ENCODE measurements at regions not wholly inside any gene's neighbourhood (a gene's known extent, or its start where the extent isn't known, plus 50 kb on each side); places are given as distances from the start of the nearest gene placed in this dataset.

DNA sequence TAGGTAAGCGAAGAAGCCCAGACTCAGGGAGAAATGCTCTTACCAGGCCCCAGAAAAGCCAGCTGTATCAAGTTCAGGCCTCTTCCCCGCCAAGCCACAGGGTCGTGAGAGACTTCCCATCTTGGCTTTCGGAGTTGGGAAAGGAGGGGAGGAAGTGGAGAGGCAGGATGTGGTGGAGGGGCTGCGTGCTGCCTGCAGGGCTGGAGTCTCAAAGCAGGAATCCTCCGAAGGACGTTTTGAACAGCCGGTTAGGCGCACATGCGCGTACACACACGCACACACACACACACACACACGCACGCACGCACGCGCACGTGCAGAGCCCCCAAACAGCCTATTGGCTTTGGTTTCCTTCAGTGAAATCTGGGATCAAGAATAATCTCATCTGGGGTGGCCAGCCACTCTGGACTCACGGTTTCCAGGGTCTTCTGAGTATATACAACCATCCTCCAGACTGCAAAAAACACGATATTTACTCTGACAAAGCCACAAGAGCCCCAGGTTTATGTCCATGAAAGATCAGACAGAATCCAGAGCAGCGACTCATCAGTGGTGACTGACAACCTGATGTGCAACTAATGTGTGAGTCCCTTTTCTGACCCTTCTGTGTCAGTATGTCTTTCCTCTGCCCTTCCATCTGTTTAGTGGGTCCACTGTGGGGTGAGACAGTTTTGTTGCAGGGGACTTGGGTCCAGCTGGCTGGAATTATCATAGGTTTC, 115.0 kb upstream of the ZNF438 start:
- DNase-seq, result peak; percentile 44 to 63 (median 57)

DNA sequence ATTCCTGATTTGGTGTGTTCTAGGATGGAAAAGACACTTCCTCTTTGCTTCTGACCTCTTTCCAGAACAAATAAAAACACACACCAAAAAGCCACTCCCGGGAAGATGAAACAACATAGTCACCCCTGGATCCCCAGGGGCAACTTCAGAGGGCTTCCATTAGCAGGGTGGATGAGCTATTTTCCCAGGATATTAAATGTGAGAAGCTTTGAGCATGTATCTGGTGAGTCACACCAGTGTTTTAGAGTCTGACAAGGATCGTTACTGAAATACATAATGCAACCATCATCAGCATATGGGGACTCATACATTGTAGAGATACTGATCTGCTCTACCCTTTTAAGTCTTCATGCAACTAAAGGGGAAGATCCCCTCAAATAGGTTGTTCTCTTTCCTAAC, 115.5 kb upstream of the ZNF438 start:
- DNase-seq, result peak in 1 of 4 experiments; percentile 4

DNA sequence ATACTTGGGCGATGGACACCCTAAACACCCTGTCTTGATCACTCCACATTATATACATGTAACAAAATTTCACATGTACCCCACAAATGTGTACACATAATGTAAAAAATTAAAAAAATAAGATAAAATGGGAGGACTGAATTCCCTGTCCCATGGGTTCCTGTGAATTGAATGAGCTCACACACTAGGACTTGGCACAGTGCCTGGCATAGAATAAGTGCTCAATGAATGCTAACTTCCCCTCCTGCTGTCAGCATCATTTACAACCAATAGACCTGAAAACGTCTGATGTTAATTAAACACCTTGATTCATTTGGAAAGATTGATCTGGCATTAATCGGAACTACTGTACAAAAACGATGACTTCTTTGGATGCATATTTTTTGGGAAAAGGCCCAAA, 117.3 kb upstream of the ZNF438 start:
- peak; percentile 17 to 53 (median 30) for DNase-seq

DNA sequence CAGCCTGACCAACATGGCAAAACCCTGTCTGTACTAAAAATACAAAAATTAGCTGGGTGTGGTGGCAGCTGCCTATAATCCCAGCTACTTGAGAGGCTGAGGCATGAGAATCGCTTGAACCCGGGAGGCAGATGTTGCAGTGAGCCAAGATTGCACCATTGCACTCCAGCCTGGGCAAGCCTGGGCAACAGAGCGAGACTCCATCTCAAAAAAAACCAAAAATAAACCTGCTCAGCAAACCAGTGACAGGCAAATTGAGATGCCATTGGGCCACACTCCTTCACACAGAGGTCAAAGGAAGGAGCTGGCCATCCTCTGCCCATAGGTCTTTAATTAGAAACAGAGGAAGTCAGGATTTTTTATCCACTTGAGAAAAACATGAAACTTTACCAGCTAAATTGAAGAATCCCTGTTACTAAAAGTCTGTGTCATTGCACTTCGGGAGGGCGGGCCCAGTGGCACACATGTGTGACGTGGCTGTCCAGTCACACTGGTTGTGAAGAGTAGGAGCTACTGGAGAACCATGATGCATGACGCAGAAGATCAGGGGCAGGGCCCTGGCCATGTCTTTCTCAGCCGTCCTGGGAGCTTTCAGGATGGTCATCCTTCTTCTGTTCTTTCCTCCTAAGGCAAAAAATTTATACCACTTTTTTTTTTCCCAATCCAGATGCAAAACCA, 118.3 kb upstream of the ZNF438 start:
- DNase-seq, result peak in 2 of 4 experiments; percentile 7 to 23

DNA sequence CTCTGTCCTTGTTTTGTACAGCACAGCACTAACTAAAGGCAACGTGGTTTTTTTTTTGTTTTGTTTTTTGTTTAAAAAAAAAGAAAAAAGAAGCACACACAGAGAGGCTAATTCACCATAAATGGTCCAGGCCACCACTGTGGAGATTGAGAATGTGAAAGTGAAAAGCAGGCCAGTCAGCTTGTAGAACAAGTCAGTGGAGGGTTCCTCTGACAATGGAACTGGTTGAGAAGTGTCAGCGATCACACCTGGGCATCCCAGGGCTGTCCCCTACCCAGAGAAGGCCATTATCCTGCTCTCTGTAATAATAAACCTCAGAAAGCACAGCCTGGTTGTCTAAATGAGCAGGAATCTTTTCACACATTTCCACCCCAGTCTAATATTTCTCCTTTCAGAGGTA, 119.6 kb upstream of the ZNF438 start:
- no peak for DNase-seq

DNA sequence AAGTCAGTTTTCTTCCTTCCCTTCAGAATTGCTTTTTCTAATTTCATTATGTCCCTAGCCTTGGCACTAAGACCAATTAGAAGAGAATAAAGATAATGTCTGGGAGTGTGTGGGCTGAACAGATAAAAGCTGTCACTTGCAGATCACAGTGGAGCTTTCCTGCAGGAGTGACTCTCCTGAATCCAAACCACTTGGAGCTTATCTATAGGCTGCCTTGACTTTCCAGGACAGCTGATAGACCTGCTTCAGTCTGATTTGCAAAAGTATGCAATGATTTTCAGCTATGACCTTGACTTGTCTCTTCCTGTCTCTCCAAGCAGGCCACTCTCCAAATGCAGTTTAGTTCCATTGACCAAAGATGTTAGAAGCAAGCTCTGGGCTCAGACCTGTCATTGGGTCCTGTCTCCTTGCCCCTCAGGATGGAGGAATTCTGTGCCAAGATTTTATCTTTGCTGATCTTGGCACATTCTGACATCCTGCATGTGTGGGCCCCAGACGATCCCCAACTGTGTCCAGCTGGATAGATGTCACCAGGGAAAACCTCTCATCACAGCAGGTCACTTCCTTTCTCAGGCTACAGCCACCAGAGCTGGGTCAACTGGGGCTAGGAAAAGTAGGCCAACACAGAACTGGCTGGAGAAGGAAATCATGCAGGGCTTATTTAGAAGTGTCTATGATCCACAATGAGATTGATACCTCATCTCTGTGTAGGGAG, 120.9 kb upstream of the ZNF438 start:
- no peak for DNase-seq

DNA sequence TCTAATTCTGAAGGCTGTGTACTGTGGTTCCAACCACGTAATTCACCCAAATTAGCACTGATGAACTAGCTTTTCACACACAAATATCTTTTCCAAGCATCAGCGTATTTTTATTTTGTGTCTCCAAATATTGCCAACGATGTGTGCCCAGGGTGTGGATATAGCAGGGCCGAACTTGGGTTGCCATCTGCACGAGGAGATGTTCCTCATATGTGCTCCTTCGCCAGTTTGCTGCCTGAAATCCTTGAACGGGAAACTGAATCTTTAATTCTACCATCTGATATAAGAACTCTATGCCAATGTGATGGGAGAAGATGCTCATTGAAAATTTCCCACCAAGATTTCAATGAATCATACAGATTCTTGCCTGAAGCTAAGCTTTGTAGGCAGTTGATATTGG, 121.5 kb upstream of the ZNF438 start:
- DNase-seq, result no peak

DNA sequence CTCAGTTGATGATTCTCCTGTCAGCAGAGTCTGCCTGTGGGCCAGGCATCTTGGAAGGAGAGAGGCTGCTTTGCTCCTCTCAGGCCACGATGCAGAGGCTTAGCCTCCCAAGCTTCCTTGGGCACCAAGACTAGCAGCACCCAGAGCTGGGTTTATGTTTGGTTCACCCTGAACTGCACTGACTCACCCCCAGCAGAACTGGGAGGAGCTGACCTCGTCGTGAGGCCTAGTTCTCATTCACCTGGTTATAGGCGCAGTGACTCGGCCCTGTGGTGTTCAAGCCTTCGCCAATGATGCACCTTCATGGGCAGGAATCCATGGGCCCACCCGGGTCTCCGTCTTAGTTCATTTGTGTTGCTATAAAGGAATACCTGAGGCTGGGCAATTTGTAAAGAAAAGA, 122.0 kb upstream of the ZNF438 start:
- no peak for DNase-seq

DNA sequence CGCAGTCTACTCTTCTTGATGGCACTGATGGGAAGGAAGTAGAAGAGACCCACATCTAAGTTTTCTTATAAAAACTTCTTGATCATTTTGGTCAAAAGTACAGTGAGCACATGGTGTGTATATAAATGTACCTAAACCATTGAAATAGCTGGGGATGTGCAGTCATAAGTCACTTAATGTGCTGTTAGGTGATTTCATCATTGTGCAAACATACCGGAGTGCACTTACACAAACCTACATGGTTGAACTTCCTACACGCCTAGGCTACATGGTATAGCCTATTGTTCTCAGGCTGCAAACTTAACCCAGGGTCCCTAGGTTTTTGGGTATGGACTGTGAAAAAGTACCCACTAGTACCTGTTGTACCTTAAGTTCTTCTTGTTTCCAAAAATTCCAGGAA, 123.3 kb upstream of the ZNF438 start:
- DNase-seq, result no peak

DNA sequence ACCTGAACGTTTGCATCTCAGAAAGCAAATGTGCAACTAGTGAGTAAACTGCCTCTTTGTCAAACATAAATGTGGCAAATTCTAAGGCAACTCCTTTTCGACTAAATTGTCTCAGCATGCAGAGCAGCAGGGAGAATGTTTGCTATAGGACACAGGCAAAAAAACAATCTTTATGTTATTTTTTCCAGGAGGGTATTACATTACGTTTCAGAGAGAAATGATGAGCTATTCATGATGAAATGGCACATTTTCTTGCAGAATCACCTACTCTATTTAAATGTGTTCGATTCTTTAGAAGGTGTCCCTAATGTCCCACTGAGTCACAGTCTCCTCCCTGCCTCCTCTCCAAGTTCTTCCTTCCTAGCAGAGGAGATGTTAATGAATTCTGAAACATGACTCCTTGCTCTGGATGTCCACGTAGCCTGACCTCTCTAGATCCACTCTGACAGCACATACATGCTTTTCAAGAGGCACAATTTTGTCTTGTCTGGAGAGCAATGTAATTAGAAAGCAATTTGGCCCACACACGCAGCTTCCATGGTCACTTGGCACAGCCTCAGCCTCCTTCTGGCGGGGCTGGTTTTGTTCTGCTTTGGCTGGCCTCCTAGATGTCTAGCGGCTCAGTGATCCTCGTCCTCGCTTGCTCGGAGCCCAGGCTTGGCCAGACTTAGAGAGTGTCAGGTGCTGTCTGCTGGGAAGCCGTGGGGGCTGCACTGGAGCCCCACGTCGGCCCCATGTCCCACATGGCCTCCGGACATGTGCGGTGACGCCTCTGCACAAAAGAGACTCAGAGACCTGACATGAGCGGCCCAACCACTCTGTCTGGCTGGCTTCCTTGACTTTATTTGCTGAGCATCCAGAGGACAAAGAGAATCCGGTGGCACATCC, 125.7 kb upstream of the ZNF438 start:
- DNase-seq, result no peak

DNA sequence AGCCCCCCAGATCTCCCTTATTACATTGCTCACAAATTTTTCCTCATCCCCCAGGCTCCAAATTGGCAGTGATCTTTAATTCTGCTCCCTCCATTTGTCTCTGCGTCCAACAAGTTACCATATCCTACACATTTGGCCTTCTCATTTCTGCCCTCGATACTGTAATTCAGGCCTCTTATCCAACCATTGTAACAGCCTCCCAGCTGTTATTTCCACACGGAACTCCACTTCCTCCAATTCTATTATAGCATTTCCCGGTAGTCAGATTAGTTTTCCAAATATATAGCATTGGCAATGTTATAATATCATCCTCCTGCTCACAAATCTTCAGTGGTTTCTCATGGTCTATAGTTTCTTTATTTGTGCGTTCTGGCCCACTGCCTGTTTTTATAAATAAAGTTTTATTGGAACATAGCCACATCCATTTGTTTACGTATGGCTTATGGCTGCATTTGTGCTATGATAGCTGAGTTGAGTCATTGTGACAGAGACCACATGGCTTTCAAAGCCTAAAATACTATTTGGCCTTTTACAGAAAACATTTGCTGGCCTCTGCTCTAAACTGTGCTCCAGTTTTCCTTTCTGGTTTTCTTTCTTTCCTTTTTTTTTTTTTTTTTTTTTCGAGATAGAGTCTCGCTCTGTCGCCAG, 126.5 kb upstream of the ZNF438 start:
- DNase-seq, result no peak

DNA sequence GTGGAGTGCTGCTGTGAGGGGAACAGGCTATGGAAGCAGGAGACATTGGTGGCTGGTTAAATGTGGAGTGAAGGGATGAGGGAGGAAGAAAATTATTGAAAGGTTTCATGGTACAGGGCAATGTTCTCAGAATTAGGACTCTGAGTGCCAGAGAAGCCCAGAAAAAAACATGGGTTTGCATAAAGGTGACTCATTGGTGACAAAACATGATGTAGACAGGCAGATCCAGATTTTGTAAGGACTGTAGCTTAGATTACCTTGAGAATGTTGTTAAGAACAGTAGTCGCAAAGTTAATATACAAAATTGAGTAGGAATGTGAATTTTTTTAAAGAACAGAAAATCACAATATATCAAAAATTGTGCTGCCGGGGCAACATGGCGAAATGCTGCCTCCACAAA, 134.9 kb upstream of the ZNF438 start:
- DNase-seq, result no peak

DNA sequence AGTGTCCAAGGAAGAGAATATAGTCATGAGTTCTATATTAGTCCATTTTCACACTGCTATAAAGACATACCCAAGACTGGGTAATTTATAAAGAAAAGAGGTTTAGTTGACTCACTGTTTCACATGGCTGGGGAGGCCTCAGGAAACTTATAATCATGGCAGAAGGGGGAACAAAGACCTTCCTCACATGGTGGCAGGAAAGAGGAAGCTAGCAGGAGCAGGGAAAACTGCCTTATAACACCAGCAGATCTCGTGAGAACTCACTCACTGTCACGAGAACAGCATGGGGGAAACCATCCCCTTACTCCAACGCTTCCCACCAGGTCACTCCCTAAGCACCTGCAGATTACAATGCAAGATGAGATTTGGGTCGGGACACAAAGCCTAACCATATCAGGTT, 139.0 kb upstream of the ZNF438 start:
- DNase-seq, result peak; percentile 22 to 55 (median 50)

DNA sequence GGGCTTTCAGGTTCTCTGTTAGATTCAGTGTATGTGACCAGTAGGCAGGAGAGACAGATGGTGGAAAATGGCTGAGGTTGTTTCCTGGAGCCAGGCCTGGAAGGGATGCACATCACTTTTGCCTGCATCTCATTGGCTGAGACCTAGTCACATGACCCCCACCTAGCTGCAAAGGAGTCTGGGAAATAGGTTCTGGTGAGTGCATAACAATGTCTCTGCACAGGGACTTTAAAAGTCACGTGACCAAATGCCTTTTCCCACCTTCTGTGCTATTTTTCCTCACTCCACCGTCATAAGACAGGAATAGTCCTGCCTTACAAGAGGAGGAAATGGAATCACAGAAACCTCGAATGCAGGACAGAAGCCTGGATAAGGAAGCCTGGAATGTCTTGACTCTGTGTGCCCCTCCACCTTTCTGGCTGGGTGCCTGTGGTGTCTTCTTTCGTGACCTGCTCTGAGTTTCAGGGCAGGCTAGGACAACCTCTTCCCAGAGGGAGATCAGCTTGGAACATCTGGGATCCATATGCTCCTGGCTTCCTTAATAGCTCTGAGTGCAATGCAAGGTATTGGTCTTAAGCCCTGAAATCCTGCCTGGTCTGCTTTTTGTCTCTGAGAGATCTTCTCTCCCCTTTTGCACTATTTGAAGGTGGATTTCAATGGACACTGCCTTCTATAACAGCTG, 139.9 kb upstream of the ZNF438 start:
- no peak for DNase-seq

DNA sequence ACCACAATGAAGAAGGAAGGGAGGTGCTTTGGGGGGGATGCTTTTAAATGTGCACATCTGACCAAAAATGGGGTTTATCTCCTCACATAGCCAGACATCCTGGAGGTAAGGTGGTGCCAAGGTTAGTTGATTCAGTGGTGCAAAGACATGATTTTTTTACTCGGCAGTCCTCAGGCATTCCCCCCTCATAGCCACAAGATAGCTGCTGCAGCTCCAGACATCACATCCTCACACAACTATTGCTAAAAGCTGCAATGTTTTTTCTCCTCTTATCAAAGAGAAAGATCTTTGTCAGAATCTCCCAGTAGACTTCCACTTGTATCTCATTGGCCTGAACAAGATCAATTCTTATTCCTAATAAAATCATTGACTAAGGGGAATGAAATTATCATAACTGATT, 141.3 kb upstream of the ZNF438 start:
- DNase-seq, result no peak

DNA sequence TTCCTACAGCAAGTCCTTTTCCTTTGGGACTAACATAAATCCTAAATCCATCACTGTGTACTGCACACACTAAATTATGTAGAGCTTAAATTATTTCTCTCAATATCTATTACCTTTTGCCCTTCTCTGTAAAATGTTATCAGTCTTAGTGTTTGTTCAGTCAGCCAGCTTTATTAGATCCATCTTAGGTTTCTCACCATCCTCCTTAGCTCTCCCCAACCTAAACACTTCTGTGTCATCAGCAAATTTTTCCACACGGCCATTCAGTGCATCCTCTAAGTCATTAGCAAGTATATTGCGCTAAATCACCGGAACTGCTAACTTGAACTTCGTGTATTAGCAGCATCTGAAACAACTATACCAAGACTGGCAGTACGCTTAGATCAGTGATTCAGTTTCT, 142.1 kb upstream of the ZNF438 start:
- DNase-seq, result no peak

DNA sequence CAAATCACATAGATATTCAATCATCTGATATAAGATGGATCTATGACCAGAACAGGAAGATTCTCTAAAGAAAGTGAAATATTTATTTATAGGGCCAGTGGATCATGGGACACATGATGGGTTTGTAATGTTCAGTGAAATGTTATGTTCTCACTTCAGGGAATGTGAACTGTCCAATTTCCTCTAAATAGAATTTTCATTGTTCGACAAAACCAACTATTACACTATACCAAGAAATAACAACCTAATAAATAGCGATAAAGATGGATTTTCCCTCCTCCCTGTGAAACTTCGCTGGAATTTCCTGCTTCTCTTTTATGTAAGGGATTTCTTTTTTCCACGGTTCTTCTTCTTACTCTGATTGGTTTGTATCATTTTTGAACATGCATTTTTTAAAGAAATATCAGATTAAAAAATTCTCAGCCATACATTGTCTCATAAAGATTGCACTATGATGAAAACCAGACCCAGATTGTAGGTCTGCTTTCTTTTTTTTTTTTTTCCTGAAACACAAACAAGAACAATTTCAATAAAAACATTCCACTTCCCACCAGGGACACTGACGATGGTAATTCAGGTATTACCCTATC, 139.8 kb upstream of the ZEB1 start:
- no peak for DNase-seq

DNA sequence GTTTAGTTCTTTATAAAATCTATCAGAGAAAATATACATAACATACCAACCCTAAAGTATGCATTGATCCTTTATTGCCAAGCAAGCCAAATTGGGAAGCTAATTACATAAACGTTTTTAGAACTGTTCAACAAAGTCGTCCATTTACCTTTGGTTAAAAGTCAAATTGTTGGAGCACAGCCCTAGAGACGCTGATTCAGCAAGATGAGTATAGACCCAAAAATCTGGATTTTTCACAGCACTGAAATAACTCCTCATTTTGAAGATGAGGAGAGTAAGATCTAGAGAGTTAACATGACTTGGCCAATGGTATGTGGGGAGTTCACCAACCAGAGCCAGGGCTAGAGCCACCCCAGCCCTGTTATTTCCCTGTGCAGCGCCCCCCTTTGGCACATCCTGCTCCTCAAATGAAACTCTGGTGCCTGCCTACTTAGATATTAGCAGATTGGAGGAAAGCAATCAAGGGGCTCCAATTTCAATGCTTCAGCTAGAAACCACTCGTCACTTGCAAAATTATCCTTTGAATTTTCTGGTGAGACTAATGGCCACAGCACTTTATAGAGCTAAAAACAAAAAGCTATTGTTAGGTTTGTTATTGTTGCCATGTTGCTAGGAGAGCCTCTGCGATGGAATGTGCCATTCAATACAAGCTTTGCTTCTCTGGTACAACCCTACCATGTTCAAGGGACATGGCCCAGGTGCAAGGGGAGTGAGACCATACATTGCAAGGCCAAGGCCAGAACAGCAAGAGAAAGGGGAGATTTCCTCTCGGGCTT, 132.6 kb upstream of the ZEB1 start:
- DNase-seq, result no peak

DNA sequence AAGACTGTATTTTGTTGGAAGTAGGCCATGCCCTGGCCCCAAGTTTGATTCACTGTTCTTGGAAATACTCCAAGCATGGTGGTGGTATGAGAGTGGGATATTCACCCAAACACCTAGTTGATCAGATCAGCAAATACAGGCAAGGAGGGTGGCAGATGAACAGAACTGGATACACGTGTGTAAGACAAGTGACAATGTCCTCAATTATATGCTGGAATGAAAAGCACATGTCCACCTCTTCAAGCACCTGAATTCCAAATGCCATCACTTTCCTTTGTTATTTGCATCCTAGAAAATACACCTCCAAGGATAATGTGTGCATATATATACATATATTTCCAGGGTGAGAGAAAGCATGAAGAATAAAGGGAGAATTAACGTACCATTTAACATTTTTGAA, 131.8 kb upstream of the ZEB1 start:
- DNase-seq, result no peak

DNA sequence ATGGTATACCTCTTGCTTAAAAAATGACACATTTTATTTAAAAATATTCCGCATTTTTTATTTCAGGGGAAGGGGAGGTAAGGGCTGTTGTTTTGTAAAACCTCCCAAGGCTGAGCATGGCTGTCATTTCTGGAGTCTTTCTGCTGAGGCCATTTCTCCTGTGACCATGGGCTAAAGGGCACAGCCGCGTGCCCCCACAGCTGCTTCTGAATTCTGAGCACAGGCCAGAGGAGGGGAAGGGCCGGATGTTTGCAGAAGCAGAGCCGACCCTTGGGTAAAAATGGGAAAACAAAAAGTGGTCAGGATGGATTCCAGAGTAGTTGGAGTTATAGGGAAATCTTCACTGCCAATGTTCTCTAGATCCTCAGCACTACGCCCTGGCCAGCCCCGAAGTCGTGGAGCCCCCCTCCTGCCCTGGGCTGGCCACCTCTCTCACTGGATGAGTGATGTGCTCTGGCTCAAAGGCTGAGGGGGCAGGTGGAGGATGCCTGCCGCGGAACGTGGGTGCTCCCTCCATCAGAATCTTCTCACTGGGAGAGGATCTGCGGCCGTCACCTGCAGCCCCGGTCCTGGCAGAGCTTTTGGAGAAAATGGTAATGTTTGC, 131.3 kb upstream of the ZEB1 start:
- no peak for DNase-seq

All from suppressor macrophage (primary cell).